GM12878 (cell line): ENCODE measurements at regions not wholly inside any gene's neighbourhood (a gene's known extent, or its start where the extent isn't known, plus 50 kb on each side); places are given as distances from the start of the nearest gene placed in this dataset.
A peak's percentile ranks its signal among the peaks of the same experiment; 100 is the strongest.

ENCODE experiments used
- ATAC-seq: fragments of 200-7000 bp; cut with Tn5 transposase; 3 replicates; pipeline ENCODE4 v1.9.1; 2020; ENCODE audit warnings: mild to moderate bottlenecking, moderate library complexity
- BruUV-seq: library from RNA; stranded (reverse); fragments of 400-500 nt; replicated peaks from 2 replicates; lab custom pipeline; 2021; lab: Mats Ljungman, UMichigan
- CTCF ChIA-PET: fragments of 300-600 bp; sonication (Branson Sonifier 250); formaldehyde crosslinking; extraction: SDS; loops from one replicate; lab custom pipeline; 2021; ENCODE audit warnings: inconsistent platforms; lab: Yijun Ruan, JAX
- POLR2A ChIA-PET: fragments of 350-600 bp; formaldehyde crosslinking; extraction: SDS; loops from one replicate; lab custom pipeline; 2021; ENCODE audit warnings: inconsistent platforms; lab: Charles Lee
- RAD21 ChIA-PET: fragments of 300-600 bp; sonication (Branson Sonifier 250); formaldehyde crosslinking; loops from one replicate; lab custom pipeline; 2023; ENCODE audit warnings: antibody characterized with exemption; ENCODE audit not compliant: unreplicated experiment; lab: Charles Lee
- SMC1A ChIA-PET: fragments of 300-600 bp; sonication (Branson Sonifier 250); formaldehyde crosslinking; loops from one replicate; lab custom pipeline; 2023; ENCODE audit not compliant: unreplicated experiment, uncharacterized antibody; lab: Charles Lee
- DNase-seq: peaks from one replicate; pipeline ENCODE4 v3.0.0-alpha.2; 2011; ENCODE audit warnings: low read depth, low spot score
- FAIRE-seq: peaks from 3 replicates; lab custom pipeline; 2011; peaks lifted over from hg19 to GRCh38; lab: Jason Lieb, UNC
- H2AFZ ChIP-seq: 2 replicates; pipeline ENCODE4 v1.6.0; 2011; ENCODE audit warnings: low read depth, low read length, control low read depth; ENCODE audit not compliant: control insufficient read depth
- H3K27ac ChIP-seq: 2 replicates; pipeline ENCODE4 v1.5.1; 2011; ENCODE audit warnings: control low read depth; ENCODE audit not compliant: control insufficient read depth, insufficient read depth
- H3K27me3 ChIP-seq, 2 experiments: replicated peaks in 1 of 2; 2 replicates each; pipeline versions ENCODE4 v1.6.0 to v1.6.1; 2011; ENCODE audit warnings: low read length in 1 of 2; ENCODE audit not compliant: control insufficient read depth in 2 of 2, insufficient read depth in 2 of 2
- H3K36me3 ChIP-seq, 2 experiments: 2 replicates each; pipeline ENCODE4 v1.5.1; 2011; ENCODE audit warnings: low read length in 1 of 2; ENCODE audit not compliant: control insufficient read depth in 2 of 2, insufficient read depth in 2 of 2
- H3K4me1 ChIP-seq: 2 replicates; pipeline ENCODE4 v1.6.1; 2011; ENCODE audit warnings: mild to moderate bottlenecking, low read length, moderate library complexity, mixed read lengths; ENCODE audit not compliant: control insufficient read depth, insufficient read depth
- H3K4me2 ChIP-seq: 2 replicates; pipeline ENCODE4 v1.6.0; 2011; ENCODE audit warnings: control low read depth; ENCODE audit not compliant: control insufficient read depth, insufficient read depth
- H3K4me3 ChIP-seq: fragments of 200-600 bp; sonication (generic); 2 replicates; pipeline ENCODE4 v1.5.1; 2016
- H3K79me2 ChIP-seq: 2 replicates; pipeline ENCODE4 v1.6.0; 2011; ENCODE audit warnings: low read length; ENCODE audit not compliant: control insufficient read depth, insufficient read depth
- H3K9ac ChIP-seq: 2 replicates; pipeline ENCODE4 v1.8.0; 2011; ENCODE audit warnings: low read length, control low read depth, mixed read lengths; ENCODE audit not compliant: control insufficient read depth, insufficient read depth
- H3K9me3 ChIP-seq: replicated peaks from 3 replicates; pipeline ENCODE4 v1.5.1; 2011; ENCODE audit warnings: mild to moderate bottlenecking, low read length; ENCODE audit not compliant: control insufficient read depth, insufficient read depth
- H4K20me1 ChIP-seq: 2 replicates; pipeline ENCODE4 v1.6.0; 2011; ENCODE audit not compliant: control insufficient read depth, insufficient read depth
- ETV6 ChIP-seq, 2 experiments: fragments of 450-650 bp in 1 of 2; IDR thresholded peaks in 1 of 2; conservative IDR thresholded peaks in 1 of 2; 2 replicates each; pipeline ENCODE4 v1.6.1; 2014; ENCODE audit warnings: antibody characterized with exemption in 1 of 2, borderline replicate concordance in 1 of 2, low read depth in 1 of 2, mild to moderate bottlenecking in 1 of 2, moderate library complexity in 1 of 2
- FOXM1 ChIP-seq: IDR thresholded peaks from 2 replicates; pipeline ENCODE4 v1.6.1; 2012; ENCODE audit warnings: low read depth, mild to moderate bottlenecking, inconsistent platforms, low read length, moderate library complexity
- GABPA ChIP-seq: IDR thresholded peaks from 2 replicates; pipeline ENCODE4 v1.6.1; 2014; ENCODE audit warnings: antibody characterized with exemption, low read depth, mild to moderate bottlenecking, inconsistent platforms
- NFXL1 ChIP-seq: fragments of 450-650 bp; IDR thresholded peaks from 2 replicates; pipeline ENCODE4 v1.6.1; 2017; ENCODE audit warnings: antibody characterized with exemption, mild to moderate bottlenecking, borderline replicate concordance
- REST ChIP-seq: IDR thresholded peaks from 2 replicates; pipeline ENCODE4 v1.6.1; 2012; ENCODE audit warnings: mild to moderate bottlenecking, low read depth, low read length
- WGBS: methylation state at CpG from one replicate; pipeline ENCODE4 v1.1.6; 2016; ENCODE audit warnings: low lambda C conversion rate; ENCODE audit not compliant: insufficient replicate concordance, insufficient coverage; ENCODE audit errors: missing lambda C conversion rate; 5-methylcytosine and 5-hydroxymethylcytosine counted together
- in situ Hi-C: fragments of 300-500 bp; cut with MboI; formaldehyde crosslinking; loops from 9 replicates; pipeline ENCODE4 v1.14.3; 2018; ENCODE audit warnings: mixed read lengths
- intact Hi-C: fragments of 100-400 bp; cut with micrococcal nuclease; formaldehyde crosslinking; loops from one replicate; pipeline ENCODE4 v1.14.2; 2022; ENCODE audit not compliant: unreplicated experiment

GRCh38 chr3:63751459-63751858, 67.6 kb upstream of the C3orf49 start:
- no peak for DNase-seq

GRCh38 chr3:63753567-63753966, 65.5 kb upstream of the C3orf49 start:
- TF ChIP-seq FOXM1 (no peak), REST (peak; percentile 82), ETV6 (conservative IDR thresholded peaks at IDR 0.05 in 1 of 2, IDR thresholded peaks at IDR 0.05 in 1 of 2; ENCODE audit: borderline replicate concordance in 1 of 2, low read depth in 1 of 2) (peak in 1 of 2 experiments; percentile 56; a peak in 1 of 4 replicates)
- ChIA-PET CTCF (no interaction called here), POLR2A (no interaction called here), RAD21 (no interaction called here), SMC1A (no interaction called here)
- Histone ChIP-seq H3K4me3 (no peak overlapping the region), H2AFZ (no peak overlapping the region), H3K27ac (no peak overlapping the region), H3K4me1 (no peaks in the 10 kb centered on the region), H4K20me1 (no peaks in the 10 kb centered on the region), H3K36me3 (no peaks in the 10 kb centered on the region), H3K9ac (no peak overlapping the region), H3K4me2 (no peak overlapping the region), H3K27me3 (no peaks in the 10 kb centered on the region), H3K79me2 (no peaks in the 10 kb centered on the region), H3K9me3 (no peaks in the 10 kb centered on the region)
- no peak for ATAC-seq
- 37% methylated on average over 4 of the region's 4 CpGs for WGBS
- in situ Hi-C loops (no loop called here), intact Hi-C loops (no loop called here)
- BruUV-seq = no TSS peak
- no peak for DNase-seq
- FAIRE-seq = no peak

More at GRCh38 chr3:63751459-63751858, 67.6 kb upstream of the C3orf49 start:
- Histone ChIP-seq H3K4me2 (no peak overlapping the region), H3K27ac (no peak overlapping the region), H3K79me2 (no peaks in the 10 kb centered on the region), H3K4me1 (no peaks in the 10 kb centered on the region)
- ChIA-PET POLR2A (no interaction called here), CTCF (no interaction called here)
- in situ Hi-C loops = no loop called here
- TF ChIP-seq NFXL1 = 0 out of 2 replicates have a peak, but pooled peaks have one; percentile 54
- TF ChIP-seq GABPA = no peak
- TF ChIP-seq, all 136 proteins: peak for 1
- FAIRE-seq (no peak), ATAC-seq (no peak)
- no peak overlapping the region for H2AFZ ChIP-seq
- H4K20me1 ChIP-seq = no peaks in the 10 kb centered on the region
- no peaks in the 10 kb centered on the region for H3K9me3 ChIP-seq
- BruUV-seq = no TSS peak
- no peak overlapping the region for H3K9ac ChIP-seq
- no peaks in the 10 kb centered on the region for H3K27me3 ChIP-seq
- H3K36me3 ChIP-seq = no peaks in the 10 kb centered on the region
- SMC1A ChIA-PET = no interaction called here
- no peak overlapping the region for H3K4me3 ChIP-seq
- intact Hi-C loops = no loop called here
- RAD21 ChIA-PET = no interaction called here
